ENCODE measurements at regions not wholly inside any gene's neighbourhood (a gene's known extent, or its start where the extent isn't known, plus 50 kb on each side); places are given as distances from the start of the nearest gene placed in this dataset.
"Not testable (repeated sequence)": the region's sequence is repeated elsewhere in the genome, so short reads cannot be mapped to it uniquely, and the experiment has no call there.

GRCh38 chr16:62724670-62725269, 688.5 kb upstream of the CDH8 start:
- not testable (repeated sequence) for TF ChIP-seq CTCF (IDR thresholded peaks at IDR 0.05); SIN3A (IDR thresholded peaks at IDR 0.05; ENCODE audit: borderline replicate concordance, insufficient read depth, low read depth, low read length)
